Uterus (tissue), 3 donors: ENCODE measurements at regions not wholly inside any gene's neighbourhood (a gene's known extent, or its start where the extent isn't known, plus 50 kb on each side); places are given as distances from the start of the nearest gene placed in this dataset.

Experiments used
- DNase-seq, 2 donors: peaks; one replicate each; pipeline ENCODE4 v3.0.0-alpha.2; 2019 to 2020
- H3K27ac ChIP-seq, 2 donors: fragments of 200-600 bp; sonication (generic); 1 replicate in 1 of 2; 2 replicates in 1 of 2; pipeline ENCODE4 v1.5.1; 2016 to 2018
- H3K27me3 ChIP-seq, 2 donors: fragments of 200-600 bp; sonication (generic); one replicate each; pipeline ENCODE4 v1.5.1; 2018 to 2019; ENCODE audit warnings: control low read depth in 1 of 2
- H3K36me3 ChIP-seq, 2 donors: fragments of 200-600 bp; sonication (generic); one replicate each; pipeline ENCODE4 v1.5.1; 2019; ENCODE audit warnings: control low read depth in 1 of 2
- H3K4me1 ChIP-seq, 2 donors: fragments of 200-600 bp; sonication (generic); one replicate each; pipeline ENCODE4 v1.5.1; 2018 to 2019; ENCODE audit warnings: control low read depth in 1 of 2
- H3K4me3 ChIP-seq, 2 donors: fragments of 200-600 bp; sonication (generic); 1 replicate in 1 of 2; 2 replicates in 1 of 2; pipeline ENCODE4 v1.5.1; 2018 to 2019; ENCODE audit warnings: mild to moderate bottlenecking in 1 of 2
- H3K9me3 ChIP-seq, 2 donors: fragments of 200-600 bp; sonication (generic); one replicate each; pipeline ENCODE4 v1.5.1; 2019; ENCODE audit warnings: control low read depth in 1 of 2
- POLR2A ChIP-seq, 2 donors: fragments of 450-650 bp; IDR thresholded peaks; one replicate each; pipeline ENCODE4 v1.6.1; 2016; ENCODE audit warnings: antibody characterized with exemption in 2 of 2, mild to moderate bottlenecking in 1 of 2, moderate library complexity in 1 of 2
- intact Hi-C: fragments of 100-400 bp; cut with DNase I; formaldehyde crosslinking; loops from one replicate; pipeline ENCODE4 v1.15.1; 2023; ENCODE audit warnings: low total_unique reads
- TF ChIP-seq, protein P1 (sequence below), 4 experiments: fragments of 200-600 bp in 2 of 4; fragments of 450-650 bp in 2 of 4; sonication (generic) in 2 of 4; IDR thresholded peaks; one replicate each; pipeline ENCODE4 v1.5.1; 2016 to 2019; ENCODE audit warnings: antibody characterized with exemption in 4 of 4, mild to moderate bottlenecking in 2 of 4, moderate library complexity in 1 of 4
- donor health status: DM: yes; HTN: yes; CAD: no.

DNA sequence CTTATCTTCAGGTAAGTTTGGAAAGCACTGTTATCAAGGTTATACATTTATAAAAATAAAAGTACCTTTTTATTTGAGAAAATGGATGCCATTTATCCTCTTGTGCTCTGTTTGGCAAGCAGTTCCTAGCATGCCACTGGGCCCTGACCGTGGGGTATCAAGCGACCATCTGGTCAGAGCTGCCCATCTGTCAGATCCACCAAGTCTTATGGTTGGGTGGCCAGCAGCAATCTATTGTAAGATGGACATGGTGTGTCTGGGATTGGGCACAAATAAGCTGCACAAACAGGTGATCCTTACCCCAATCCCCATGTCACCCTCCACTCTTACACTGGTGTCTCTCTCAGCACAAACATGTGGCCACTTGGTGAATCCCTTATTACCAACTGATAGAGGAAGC lies 178.5 kb downstream of the DLEU7 start:
- no peak overlapping the region for H3K4me3 ChIP-seq
- H3K27ac ChIP-seq: no peak overlapping the region
- H3K4me1 ChIP-seq: no peaks in the 10 kb centered on the region
- TF ChIP-seq, protein P1, sequence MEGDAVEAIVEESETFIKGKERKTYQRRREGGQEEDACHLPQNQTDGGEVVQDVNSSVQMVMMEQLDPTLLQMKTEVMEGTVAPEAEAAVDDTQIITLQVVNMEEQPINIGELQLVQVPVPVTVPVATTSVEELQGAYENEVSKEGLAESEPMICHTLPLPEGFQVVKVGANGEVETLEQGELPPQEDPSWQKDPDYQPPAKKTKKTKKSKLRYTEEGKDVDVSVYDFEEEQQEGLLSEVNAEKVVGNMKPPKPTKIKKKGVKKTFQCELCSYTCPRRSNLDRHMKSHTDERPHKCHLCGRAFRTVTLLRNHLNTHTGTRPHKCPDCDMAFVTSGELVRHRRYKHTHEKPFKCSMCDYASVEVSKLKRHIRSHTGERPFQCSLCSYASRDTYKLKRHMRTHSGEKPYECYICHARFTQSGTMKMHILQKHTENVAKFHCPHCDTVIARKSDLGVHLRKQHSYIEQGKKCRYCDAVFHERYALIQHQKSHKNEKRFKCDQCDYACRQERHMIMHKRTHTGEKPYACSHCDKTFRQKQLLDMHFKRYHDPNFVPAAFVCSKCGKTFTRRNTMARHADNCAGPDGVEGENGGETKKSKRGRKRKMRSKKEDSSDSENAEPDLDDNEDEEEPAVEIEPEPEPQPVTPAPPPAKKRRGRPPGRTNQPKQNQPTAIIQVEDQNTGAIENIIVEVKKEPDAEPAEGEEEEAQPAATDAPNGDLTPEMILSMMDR (IDR thresholded peaks at IDR 0.05): no peak
- no peak for TF ChIP-seq POLR2A (IDR thresholded peaks at IDR 0.05)
- intact Hi-C loops: no loop called here
- DNase-seq: no peak
- H3K27me3 ChIP-seq: no peaks in the 10 kb centered on the region
- H3K36me3 ChIP-seq: no peaks in the 10 kb centered on the region
- no peaks in the 10 kb centered on the region for H3K9me3 ChIP-seq

DNA sequence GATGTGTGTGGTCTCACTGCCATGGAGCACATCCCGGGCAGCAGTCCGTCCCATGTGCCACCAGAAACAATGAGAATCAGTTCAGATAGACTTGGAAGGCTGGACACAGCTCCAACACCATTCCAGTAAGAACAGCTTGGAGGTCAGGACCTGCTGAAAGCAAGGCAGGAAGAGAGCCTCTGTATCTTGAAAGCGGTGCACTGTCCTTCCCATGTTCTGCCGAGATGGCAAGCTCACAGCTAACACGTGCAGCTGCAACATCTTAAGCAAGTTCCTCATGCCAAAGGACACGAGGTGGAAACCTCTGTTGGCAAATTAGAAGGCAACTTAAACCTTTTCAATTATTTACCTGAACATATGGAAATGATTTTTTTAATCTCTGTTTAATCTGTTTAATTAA lies 175.4 kb downstream of the DLEU7 start:
- DNase-seq: no peak
- TF ChIP-seq, protein P1 (IDR thresholded peaks at IDR 0.05): no peak
- TF ChIP-seq POLR2A (IDR thresholded peaks at IDR 0.05): no peak
- no peaks in the 10 kb centered on the region for H3K9me3 ChIP-seq
- no peaks in the 10 kb centered on the region for H3K36me3 ChIP-seq
- H3K27me3 ChIP-seq: no peaks in the 10 kb centered on the region
- intact Hi-C loops: no loop called here
- no peak overlapping the region for H3K4me3 ChIP-seq
- H3K4me1 ChIP-seq: no peaks in the 10 kb centered on the region
- no peak overlapping the region for H3K27ac ChIP-seq

DNA sequence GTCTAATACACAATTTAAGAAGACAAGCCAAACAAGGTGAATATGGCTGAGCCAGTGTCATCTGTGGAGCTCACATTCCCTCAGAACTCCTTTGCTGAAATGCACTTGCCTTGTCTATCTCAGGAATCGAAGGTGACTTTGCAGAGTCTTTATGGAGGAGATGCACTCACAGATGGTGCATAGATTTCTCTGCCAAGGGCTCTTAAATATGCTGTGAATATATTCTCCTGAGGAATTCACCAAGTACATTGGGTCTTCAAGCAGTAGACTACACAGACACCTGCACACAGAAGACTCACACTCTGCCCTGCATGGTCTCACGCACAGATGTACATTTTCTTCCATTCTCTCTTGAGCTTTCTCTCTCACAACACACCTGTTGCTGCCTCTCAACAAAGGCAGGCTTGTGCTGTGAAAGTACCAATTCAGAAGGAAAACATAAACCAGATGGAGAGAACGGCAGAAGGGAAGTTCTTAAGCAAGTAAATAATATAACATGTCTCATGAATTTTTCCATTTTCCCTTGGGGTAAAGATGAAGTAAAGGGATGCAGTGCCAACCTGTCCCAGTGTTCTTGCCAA lies 174.7 kb downstream of the DLEU7 start:
- H3K4me1 ChIP-seq: no peaks in the 10 kb centered on the region
- no peaks in the 10 kb centered on the region for H3K27me3 ChIP-seq
- TF ChIP-seq POLR2A (IDR thresholded peaks at IDR 0.05): no peak
- TF ChIP-seq, protein P1 (IDR thresholded peaks at IDR 0.05): no peak
- H3K27ac ChIP-seq: no peak overlapping the region
- no peak overlapping the region for H3K4me3 ChIP-seq
- no peaks in the 10 kb centered on the region for H3K36me3 ChIP-seq
- intact Hi-C loops: no loop called here
- DNase-seq: no peak
- no peaks in the 10 kb centered on the region for H3K9me3 ChIP-seq

DNA sequence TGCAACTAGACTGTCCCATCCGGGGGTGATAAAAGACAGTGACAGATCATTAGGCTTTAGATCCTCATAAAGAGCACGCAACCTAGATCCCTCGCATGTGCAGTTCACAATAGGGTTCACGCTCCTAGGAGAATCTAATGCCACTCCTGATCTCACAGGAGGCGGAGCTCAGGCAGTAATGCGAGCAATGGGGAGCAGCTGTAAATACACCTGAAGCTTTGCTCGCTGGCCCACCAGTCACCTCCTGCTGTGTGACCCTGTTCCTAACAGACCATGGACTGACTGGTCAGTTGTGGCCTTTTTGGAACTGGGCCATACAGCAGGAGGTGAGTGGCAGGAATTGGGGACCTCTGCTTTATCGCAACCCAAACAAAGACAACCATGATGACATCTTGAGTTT lies 173.2 kb downstream of the DLEU7 start:
- Histone ChIP-seq H3K27ac (no peak overlapping the region), H3K4me1 (no peaks in the 10 kb centered on the region), H3K9me3 (no peaks in the 10 kb centered on the region), H3K36me3 (no peaks in the 10 kb centered on the region), H3K4me3 (no peak overlapping the region), H3K27me3 (no peaks in the 10 kb centered on the region)
- TF ChIP-seq, protein P1 (IDR thresholded peaks at IDR 0.05): no peak
- no peak for TF ChIP-seq POLR2A (IDR thresholded peaks at IDR 0.05)
- no peak for DNase-seq
- intact Hi-C loops: no loop called here

DNA sequence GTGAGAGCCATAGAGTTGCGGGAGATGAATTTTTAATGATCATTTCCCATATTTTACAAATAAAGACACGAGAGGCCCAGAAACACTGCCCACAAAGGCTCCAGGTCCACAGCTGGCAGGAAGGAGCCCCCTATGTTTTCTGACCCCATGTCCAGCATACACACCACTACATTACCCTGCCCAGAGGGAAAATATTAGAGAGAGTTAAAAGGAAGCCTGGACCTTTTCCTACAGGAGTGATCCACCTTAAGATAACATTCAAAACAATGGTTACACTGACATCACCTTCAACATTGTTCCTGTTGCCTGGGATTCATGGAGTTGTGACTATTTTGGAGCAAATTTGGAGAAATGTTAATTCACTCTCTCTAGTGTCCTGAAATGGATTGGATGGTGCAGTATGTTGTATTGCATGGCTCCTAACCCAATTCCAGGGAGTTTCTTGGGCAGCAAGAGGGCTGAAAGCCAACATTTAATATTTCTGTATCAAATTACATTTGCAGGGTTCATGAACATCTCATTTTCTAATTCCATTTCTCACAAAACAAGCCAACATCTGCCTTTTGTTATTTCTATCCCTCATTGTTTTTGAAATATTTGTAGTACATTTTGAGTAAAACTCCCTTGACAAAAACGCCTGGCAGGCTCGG lies 172.5 kb downstream of the DLEU7 start:
- Histone ChIP-seq H3K4me1 (no peaks in the 10 kb centered on the region), H3K36me3 (no peaks in the 10 kb centered on the region), H3K4me3 (no peak overlapping the region), H3K9me3 (no peaks in the 10 kb centered on the region), H3K27ac (no peak overlapping the region), H3K27me3 (no peaks in the 10 kb centered on the region)
- intact Hi-C loops: no loop called here
- DNase-seq: no peak
- TF ChIP-seq, protein P1 (IDR thresholded peaks at IDR 0.05): no peak
